ENCODE measurements at regions not wholly inside any gene's neighbourhood (a gene's known extent, or its start where the extent isn't known, plus 50 kb on each side); places are given as distances from the start of the nearest gene placed in this dataset.

DNA sequence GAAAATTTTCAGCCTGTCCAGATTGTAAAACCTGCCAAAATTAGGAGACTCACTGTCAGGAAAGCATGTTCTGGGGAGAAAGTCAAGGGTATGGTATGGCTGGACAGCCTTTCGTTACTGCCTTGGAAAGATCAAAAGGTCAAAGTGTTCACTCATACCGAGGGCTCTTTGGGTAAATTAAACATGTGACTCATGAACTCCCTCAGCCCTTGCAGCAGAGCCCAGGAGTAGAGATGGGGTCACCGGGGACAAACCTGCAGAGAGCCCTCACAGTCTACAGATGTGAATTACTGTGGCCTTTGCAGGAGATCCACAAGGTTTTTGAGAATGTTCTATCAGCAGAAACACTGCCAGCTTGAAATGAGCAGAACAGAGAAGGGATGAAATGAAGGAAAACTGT lies 275.7 kb downstream of the KLF6 start:
- peaks cover 9% of the 10 kb centered on the region for H3K9me3 Mint-ChIP-seq (ENCODE audit: low read depth)
- H3K27me3 Mint-ChIP-seq = no peaks in the 10 kb centered on the region
- no peak overlapping the region for H3K4me3 Mint-ChIP-seq (ENCODE audit: low read depth)
- no peaks in the 10 kb centered on the region for H3K4me1 Mint-ChIP-seq (ENCODE audit: low read depth)
- no peak overlapping the region for H3K27ac Mint-ChIP-seq
- DNase-seq (ENCODE audit: low spot score, unreplicated experiment) = no peak
- TF ChIP-seq, protein P1, sequence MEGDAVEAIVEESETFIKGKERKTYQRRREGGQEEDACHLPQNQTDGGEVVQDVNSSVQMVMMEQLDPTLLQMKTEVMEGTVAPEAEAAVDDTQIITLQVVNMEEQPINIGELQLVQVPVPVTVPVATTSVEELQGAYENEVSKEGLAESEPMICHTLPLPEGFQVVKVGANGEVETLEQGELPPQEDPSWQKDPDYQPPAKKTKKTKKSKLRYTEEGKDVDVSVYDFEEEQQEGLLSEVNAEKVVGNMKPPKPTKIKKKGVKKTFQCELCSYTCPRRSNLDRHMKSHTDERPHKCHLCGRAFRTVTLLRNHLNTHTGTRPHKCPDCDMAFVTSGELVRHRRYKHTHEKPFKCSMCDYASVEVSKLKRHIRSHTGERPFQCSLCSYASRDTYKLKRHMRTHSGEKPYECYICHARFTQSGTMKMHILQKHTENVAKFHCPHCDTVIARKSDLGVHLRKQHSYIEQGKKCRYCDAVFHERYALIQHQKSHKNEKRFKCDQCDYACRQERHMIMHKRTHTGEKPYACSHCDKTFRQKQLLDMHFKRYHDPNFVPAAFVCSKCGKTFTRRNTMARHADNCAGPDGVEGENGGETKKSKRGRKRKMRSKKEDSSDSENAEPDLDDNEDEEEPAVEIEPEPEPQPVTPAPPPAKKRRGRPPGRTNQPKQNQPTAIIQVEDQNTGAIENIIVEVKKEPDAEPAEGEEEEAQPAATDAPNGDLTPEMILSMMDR (IDR thresholded peaks at IDR 0.05; ENCODE audit: unreplicated experiment) = no peak
- no peaks in the 10 kb centered on the region for H3K36me3 Mint-ChIP-seq (ENCODE audit: insufficient read depth)

DNA sequence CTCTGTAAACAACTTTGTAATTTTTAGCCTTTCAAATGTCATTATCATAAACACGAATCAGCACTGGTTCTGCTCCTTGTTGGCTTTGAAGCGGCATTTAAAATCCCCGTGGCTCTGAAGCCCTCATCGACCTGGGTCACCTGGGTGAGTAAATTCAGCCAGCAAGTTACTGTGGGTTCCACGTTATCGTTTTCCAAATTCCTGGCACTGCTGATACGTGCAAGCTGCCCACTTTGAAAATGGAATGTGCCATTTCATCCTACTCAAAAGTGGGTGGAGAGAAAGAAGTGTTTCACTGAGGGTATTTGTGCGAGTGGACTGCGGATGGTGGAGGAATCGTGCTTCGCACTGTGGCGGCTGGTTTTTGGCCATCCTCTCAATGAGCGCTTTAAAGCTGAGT lies 281.7 kb downstream of the KLF6 start:
- TF ChIP-seq, protein P1 (IDR thresholded peaks at IDR 0.05; ENCODE audit: unreplicated experiment) = no peak
- Mint-ChIP-seq H3K4me1 (ENCODE audit: low read depth) (peaks cover 19% of the 10 kb centered on the region), H3K27ac (no peak overlapping the region), H3K27me3 (no peaks in the 10 kb centered on the region), H3K36me3 (ENCODE audit: insufficient read depth) (no peaks in the 10 kb centered on the region), H3K4me3 (ENCODE audit: low read depth) (no peak overlapping the region), H3K9me3 (ENCODE audit: low read depth) (no peaks in the 10 kb centered on the region)
- DNase-seq (ENCODE audit: low spot score, unreplicated experiment) = no peak

DNA sequence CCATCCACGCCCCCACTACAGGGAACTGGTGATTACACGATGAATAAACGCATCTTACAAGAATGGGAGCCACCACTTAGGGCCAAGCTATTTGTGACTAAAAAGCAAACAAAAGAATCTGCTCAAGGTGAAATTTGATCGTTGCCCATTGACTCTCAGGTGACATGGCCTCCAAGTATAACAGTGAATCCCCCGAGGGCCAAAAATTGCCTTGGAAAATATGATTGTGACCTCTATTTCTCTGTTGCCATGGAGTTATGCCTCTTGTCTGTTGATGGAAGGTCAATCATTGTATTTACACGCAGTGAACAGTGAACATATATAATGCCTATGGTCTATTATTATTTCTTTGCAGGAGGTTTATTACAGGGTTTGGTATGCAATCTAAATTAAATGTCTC lies 282.3 kb downstream of the KLF6 start:
- no peak for DNase-seq (ENCODE audit: low spot score, unreplicated experiment)
- H3K27ac Mint-ChIP-seq = no peak overlapping the region

DNA sequence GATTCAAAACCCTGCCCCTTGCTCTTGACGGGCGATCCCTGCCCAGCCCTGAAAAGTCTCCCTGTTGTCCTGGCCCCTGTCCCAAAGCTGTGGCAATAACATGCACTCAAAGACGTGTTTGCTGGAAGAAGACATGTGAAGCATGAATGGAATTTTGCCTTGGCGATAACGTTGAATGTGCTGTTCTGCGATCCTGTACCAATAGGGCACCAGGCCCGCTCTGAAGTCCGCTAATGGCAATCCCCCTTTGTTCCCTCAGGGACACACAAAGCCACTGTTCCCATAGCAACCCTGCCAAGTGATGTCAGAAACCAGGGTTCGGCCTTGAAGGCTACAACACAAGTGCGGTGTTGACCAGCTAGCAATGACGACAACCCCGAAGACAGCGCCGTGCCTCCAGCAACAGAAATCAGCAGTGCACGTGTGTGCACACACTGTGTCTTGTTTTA lies 284.6 kb downstream of the KLF6 start:
- Mint-ChIP-seq H3K4me3 (ENCODE audit: low read depth) (no peak overlapping the region), H3K27me3 (peaks cover 16% of the 10 kb centered on the region), H3K36me3 (ENCODE audit: insufficient read depth) (no peaks in the 10 kb centered on the region), H3K27ac (peak overlapping the region; percentile 67), H3K4me1 (ENCODE audit: low read depth) (peaks cover 25% of the 10 kb centered on the region), H3K9me3 (ENCODE audit: low read depth) (no peaks in the 10 kb centered on the region)
- TF ChIP-seq, protein P1 (IDR thresholded peaks at IDR 0.05; ENCODE audit: unreplicated experiment) = no peak
- DNase-seq (ENCODE audit: low spot score, unreplicated experiment) = no peak

More for the DNA sequence above, 282.3 kb downstream of the KLF6 start:
- TF ChIP-seq, protein P1 (IDR thresholded peaks at IDR 0.05; ENCODE audit: unreplicated experiment) = no peak
- Mint-ChIP-seq H3K4me3 (ENCODE audit: low read depth) (no peak overlapping the region), H3K36me3 (ENCODE audit: insufficient read depth) (no peaks in the 10 kb centered on the region), H3K9me3 (ENCODE audit: low read depth) (no peaks in the 10 kb centered on the region), H3K4me1 (ENCODE audit: low read depth) (peaks cover 19% of the 10 kb centered on the region), H3K27me3 (no peaks in the 10 kb centered on the region)

DNA sequence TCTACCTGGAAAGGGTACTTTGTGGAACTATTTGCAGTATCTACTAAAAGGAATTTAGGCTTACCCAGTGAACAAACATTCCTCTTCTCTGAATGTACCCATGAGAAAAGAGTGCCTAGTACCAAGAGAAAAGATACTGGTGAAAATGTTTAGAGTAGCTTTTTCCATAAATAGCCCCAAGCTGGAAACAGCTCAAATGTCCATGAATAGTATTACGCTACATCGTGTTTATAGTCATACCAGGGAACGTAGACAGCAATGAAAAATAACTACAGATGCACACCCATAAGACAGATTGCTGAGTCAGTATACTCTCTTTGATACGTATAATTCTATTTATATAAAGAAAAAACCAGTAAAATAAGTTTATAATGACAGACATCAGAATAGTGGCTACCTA lies 285.9 kb downstream of the KLF6 start:
- no peak for DNase-seq (ENCODE audit: low spot score, unreplicated experiment)
- Mint-ChIP-seq H3K36me3 (ENCODE audit: insufficient read depth) (no peaks in the 10 kb centered on the region), H3K4me1 (ENCODE audit: low read depth) (peaks cover 25% of the 10 kb centered on the region), H3K27ac (no peak overlapping the region), H3K9me3 (ENCODE audit: low read depth) (no peaks in the 10 kb centered on the region), H3K27me3 (peaks cover 24% of the 10 kb centered on the region), H3K4me3 (ENCODE audit: low read depth) (no peak overlapping the region)
- TF ChIP-seq, protein P1 (IDR thresholded peaks at IDR 0.05; ENCODE audit: unreplicated experiment) = no peak
